ENCODE measurements at regions not wholly inside any gene's neighbourhood (a gene's known extent, or its start where the extent isn't known, plus 50 kb on each side); places are given as distances from the start of the nearest gene placed in this dataset.

- no peak overlapping the region for H3K4me3 ChIP-seq (ENCODE audit: low read length)
- peaks cover 5% of the 10 kb centered on the region for H3K4me1 ChIP-seq (ENCODE audit: insufficient read depth, low read length)
- H3K9me3 ChIP-seq (ENCODE audit: low read depth, low read length), result no peaks in the 10 kb centered on the region
- no peaks in the 10 kb centered on the region for H3K27me3 ChIP-seq (ENCODE audit: insufficient read depth, low read length)
Measured at GRCh38 chr2:12269041-12269972, 447.4 kb upstream of the TRIB2 start.

- Histone ChIP-seq H3K27me3 (ENCODE audit: insufficient read depth, low read length) (no peaks in the 10 kb centered on the region), H3K4me1 (ENCODE audit: insufficient read depth, low read length) (peaks cover 5% of the 10 kb centered on the region), H3K4me3 (ENCODE audit: low read length) (no peak overlapping the region), H3K9me3 (ENCODE audit: low read depth, low read length) (no peaks in the 10 kb centered on the region)
Measured at GRCh38 chr2:12270876-12271588, 445.7 kb upstream of the TRIB2 start.

GRCh38 chr2:12271589-12271984, 445.1 kb upstream of the TRIB2 start:
- H3K9me3 ChIP-seq (ENCODE audit: low read depth, low read length), result no peaks in the 10 kb centered on the region
- H3K4me3 ChIP-seq (ENCODE audit: low read length), result no peak overlapping the region
- H3K27me3 ChIP-seq (ENCODE audit: insufficient read depth, low read length), result no peaks in the 10 kb centered on the region
- peaks cover 5% of the 10 kb centered on the region for H3K4me1 ChIP-seq (ENCODE audit: insufficient read depth, low read length)

GRCh38 chr2:12273111-12273510, 443.6 kb upstream of the TRIB2 start:
- Histone ChIP-seq H3K4me1 (ENCODE audit: insufficient read depth, low read length) (peaks cover 5% of the 10 kb centered on the region), H3K27me3 (ENCODE audit: insufficient read depth, low read length) (no peaks in the 10 kb centered on the region), H3K4me3 (ENCODE audit: low read length) (no peak overlapping the region), H3K9me3 (ENCODE audit: low read depth, low read length) (no peaks in the 10 kb centered on the region)

- H3K4me3 ChIP-seq (ENCODE audit: low read length), result no peak overlapping the region
- H3K27me3 ChIP-seq (ENCODE audit: insufficient read depth, low read length), result no peaks in the 10 kb centered on the region
- H3K9me3 ChIP-seq (ENCODE audit: low read depth, low read length), result no peaks in the 10 kb centered on the region
- H3K4me1 ChIP-seq (ENCODE audit: insufficient read depth, low read length), result peaks cover 5% of the 10 kb centered on the region
Measured at GRCh38 chr2:12274591-12274990, 442.1 kb upstream of the TRIB2 start.

GRCh38 chr2:12277241-12278034, 439.3 kb upstream of the TRIB2 start:
- no peaks in the 10 kb centered on the region for H3K9me3 ChIP-seq (ENCODE audit: low read depth, low read length)
- H3K4me3 ChIP-seq (ENCODE audit: low read length), result no peak overlapping the region
- H3K4me1 ChIP-seq (ENCODE audit: insufficient read depth, low read length), result no peaks in the 10 kb centered on the region
- H3K27me3 ChIP-seq (ENCODE audit: insufficient read depth, low read length), result no peaks in the 10 kb centered on the region

GRCh38 chr2:12278217-12278750, 438.5 kb upstream of the TRIB2 start:
- no peak overlapping the region for H3K4me3 ChIP-seq (ENCODE audit: low read length)
- H3K9me3 ChIP-seq (ENCODE audit: low read depth, low read length), result no peaks in the 10 kb centered on the region
- H3K4me1 ChIP-seq (ENCODE audit: insufficient read depth, low read length), result no peaks in the 10 kb centered on the region
- no peaks in the 10 kb centered on the region for H3K27me3 ChIP-seq (ENCODE audit: insufficient read depth, low read length)

- Histone ChIP-seq H3K9me3 (ENCODE audit: low read depth, low read length) (no peaks in the 10 kb centered on the region), H3K4me3 (ENCODE audit: low read length) (no peak overlapping the region), H3K27me3 (ENCODE audit: insufficient read depth, low read length) (no peaks in the 10 kb centered on the region), H3K4me1 (ENCODE audit: insufficient read depth, low read length) (no peaks in the 10 kb centered on the region)
Measured at GRCh38 chr2:12282780-12283695, 433.7 kb upstream of the TRIB2 start.

- Histone ChIP-seq H3K4me1 (ENCODE audit: insufficient read depth, low read length) (no peaks in the 10 kb centered on the region), H3K4me3 (ENCODE audit: low read length) (no peak overlapping the region), H3K27me3 (ENCODE audit: insufficient read depth, low read length) (no peaks in the 10 kb centered on the region), H3K9me3 (ENCODE audit: low read depth, low read length) (no peaks in the 10 kb centered on the region)
Measured at GRCh38 chr2:12284037-12284436, 432.7 kb upstream of the TRIB2 start.

GRCh38 chr2:12284487-12284886, 432.2 kb upstream of the TRIB2 start:
- Histone ChIP-seq H3K27me3 (ENCODE audit: insufficient read depth, low read length) (no peaks in the 10 kb centered on the region), H3K4me3 (ENCODE audit: low read length) (no peak overlapping the region), H3K4me1 (ENCODE audit: insufficient read depth, low read length) (no peaks in the 10 kb centered on the region), H3K9me3 (ENCODE audit: low read depth, low read length) (no peaks in the 10 kb centered on the region)

GRCh38 chr2:12286347-12286746, 430.4 kb upstream of the TRIB2 start:
- no peaks in the 10 kb centered on the region for H3K9me3 ChIP-seq (ENCODE audit: low read depth, low read length)
- H3K27me3 ChIP-seq (ENCODE audit: insufficient read depth, low read length), result no peaks in the 10 kb centered on the region
- H3K4me1 ChIP-seq (ENCODE audit: insufficient read depth, low read length), result no peaks in the 10 kb centered on the region
- H3K4me3 ChIP-seq (ENCODE audit: low read length), result no peak overlapping the region

- no peaks in the 10 kb centered on the region for H3K9me3 ChIP-seq (ENCODE audit: low read depth, low read length)
- no peaks in the 10 kb centered on the region for H3K4me1 ChIP-seq (ENCODE audit: insufficient read depth, low read length)
- no peak overlapping the region for H3K4me3 ChIP-seq (ENCODE audit: low read length)
- H3K27me3 ChIP-seq (ENCODE audit: insufficient read depth, low read length), result no peaks in the 10 kb centered on the region
Measured at GRCh38 chr2:12287220-12287751, 429.4 kb upstream of the TRIB2 start.

- H3K4me1 ChIP-seq (ENCODE audit: insufficient read depth, low read length), result no peaks in the 10 kb centered on the region
- H3K27me3 ChIP-seq (ENCODE audit: insufficient read depth, low read length), result no peaks in the 10 kb centered on the region
- no peak overlapping the region for H3K4me3 ChIP-seq (ENCODE audit: low read length)
- H3K9me3 ChIP-seq (ENCODE audit: low read depth, low read length), result no peaks in the 10 kb centered on the region
Measured at GRCh38 chr2:12288048-12288447, 428.7 kb upstream of the TRIB2 start.

Measured in mononuclear cell (primary cell).